ENCODE measurements at regions not wholly inside any gene's neighbourhood (a gene's known extent, or its start where the extent isn't known, plus 50 kb on each side); places are given as distances from the start of the nearest gene placed in this dataset.

DNA sequence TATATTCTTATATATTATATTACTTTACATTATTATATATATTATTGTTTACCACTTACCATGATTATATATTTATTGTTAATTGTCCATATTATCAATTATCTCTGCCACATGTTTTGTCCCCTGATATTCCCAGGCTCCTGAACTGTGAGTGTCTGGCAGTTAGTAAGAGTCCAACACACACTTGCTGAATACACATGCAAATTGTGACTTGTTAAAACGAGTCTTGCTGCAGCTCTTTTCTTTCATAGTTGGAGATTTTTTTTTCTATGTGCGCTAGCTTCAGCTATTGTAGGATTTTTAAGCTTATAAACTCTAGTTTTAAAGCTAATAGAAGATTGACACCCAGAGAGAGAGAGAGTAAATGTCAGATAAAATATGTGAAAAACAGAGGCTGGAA lies 207.8 kb upstream of the FAM3C start:
- TF ChIP-seq, protein P1, sequence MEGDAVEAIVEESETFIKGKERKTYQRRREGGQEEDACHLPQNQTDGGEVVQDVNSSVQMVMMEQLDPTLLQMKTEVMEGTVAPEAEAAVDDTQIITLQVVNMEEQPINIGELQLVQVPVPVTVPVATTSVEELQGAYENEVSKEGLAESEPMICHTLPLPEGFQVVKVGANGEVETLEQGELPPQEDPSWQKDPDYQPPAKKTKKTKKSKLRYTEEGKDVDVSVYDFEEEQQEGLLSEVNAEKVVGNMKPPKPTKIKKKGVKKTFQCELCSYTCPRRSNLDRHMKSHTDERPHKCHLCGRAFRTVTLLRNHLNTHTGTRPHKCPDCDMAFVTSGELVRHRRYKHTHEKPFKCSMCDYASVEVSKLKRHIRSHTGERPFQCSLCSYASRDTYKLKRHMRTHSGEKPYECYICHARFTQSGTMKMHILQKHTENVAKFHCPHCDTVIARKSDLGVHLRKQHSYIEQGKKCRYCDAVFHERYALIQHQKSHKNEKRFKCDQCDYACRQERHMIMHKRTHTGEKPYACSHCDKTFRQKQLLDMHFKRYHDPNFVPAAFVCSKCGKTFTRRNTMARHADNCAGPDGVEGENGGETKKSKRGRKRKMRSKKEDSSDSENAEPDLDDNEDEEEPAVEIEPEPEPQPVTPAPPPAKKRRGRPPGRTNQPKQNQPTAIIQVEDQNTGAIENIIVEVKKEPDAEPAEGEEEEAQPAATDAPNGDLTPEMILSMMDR (IDR thresholded peaks at IDR 0.05; ENCODE audit: low read length) = no peak
- no peak for TF ChIP-seq EZH2 (optimal IDR thresholded peaks at IDR 0.05; ENCODE audit: low read depth, low read length)

Measured in MM.1S (cell line).